ENCODE measurements at regions not wholly inside any gene's neighbourhood (a gene's known extent, or its start where the extent isn't known, plus 50 kb on each side); places are given as distances from the start of the nearest gene placed in this dataset.

- Histone ChIP-seq H3K4me1 (ENCODE audit: insufficient read depth, low read length) (no peaks in the 10 kb centered on the region), H3K56ac (ENCODE audit: insufficient read length, low read depth, low read length) (no peak overlapping the region), H2AK5ac (ENCODE audit: insufficient read length, low read length) (no peak overlapping the region), H3K27ac (ENCODE audit: insufficient read length, low read depth, low read length) (no peak overlapping the region), H4K20me1 (ENCODE audit: control insufficient read depth, insufficient read depth, insufficient read length) (no peaks in the 10 kb centered on the region), H4K91ac (ENCODE audit: insufficient read length, low read depth, low read length) (no peak overlapping the region), H2BK120ac (ENCODE audit: low read depth, low read length, poor library complexity, severe bottlenecking) (no peak overlapping the region), H3K4ac (ENCODE audit: low read depth, low read length) (no peak overlapping the region), H3K4me2 (ENCODE audit: insufficient read depth, insufficient read length, low read length) (no peak overlapping the region), H2BK20ac (ENCODE audit: low read depth, low read length, poor library complexity, severe bottlenecking) (no peak overlapping the region), H4K8ac (replicated peaks; ENCODE audit: insufficient read length, low read depth, low read length) (no peak overlapping the region), H3K23me2 (ENCODE audit: insufficient read length, low read depth, low read length, poor library complexity, severe bottlenecking) (no peaks in the 10 kb centered on the region), H3K27me3 (ENCODE audit: insufficient read depth, low read length) (no peaks in the 10 kb centered on the region), H3K79me2 (ENCODE audit: insufficient read depth, low read length) (no peaks in the 10 kb centered on the region), H2BK15ac (ENCODE audit: low read depth, low read length) (no peak overlapping the region), H2AFZ (ENCODE audit: low read length) (no peak overlapping the region), H3K18ac (ENCODE audit: insufficient read length, low read depth, low read length) (no peak overlapping the region), H2BK5ac (ENCODE audit: insufficient read length, low read length) (no peak overlapping the region), H2BK12ac (ENCODE audit: insufficient read length, low read depth, low read length) (no peak overlapping the region), H3T11ph (ENCODE audit: low read length) (no peak overlapping the region), H4K5ac (ENCODE audit: insufficient read length, low read depth, low read length) (no peak overlapping the region), H3K9ac (ENCODE audit: extremely low read depth, insufficient read length, low read length) (no peak overlapping the region), H3K23ac (ENCODE audit: insufficient read length, low read depth, low read length) (no peak overlapping the region), H3K9me3 (ENCODE audit: control insufficient read depth, low read depth, low read length) (no peaks in the 10 kb centered on the region), H3K14ac (ENCODE audit: insufficient read depth, low read length) (no peak overlapping the region), H3K79me1 (ENCODE audit: insufficient read depth, low read depth, low read length, poor library complexity, severe bottlenecking) (no peaks in the 10 kb centered on the region)
- no CpG with 5 or more reads among the region's 3 CpGs for WGBS (ENCODE audit: extremely low coverage, insufficient read length, low lambda C conversion rate)
- TF ChIP-seq CTCF (conservative IDR thresholded peaks at IDR 0.05), result no peak
- DNase-seq, result no peak
- Mint-ChIP-seq H3K4me1 (no peaks in the 10 kb centered on the region), H3K9me3 (no peaks in the 10 kb centered on the region), H3K36me3 (ENCODE audit: insufficient read depth in 1 of 3, low read depth in 3 of 3) (no peaks in the 10 kb centered on the region), H3K27ac (no peak overlapping the region), H3K27me3 (ENCODE audit: low read depth) (no peaks in the 10 kb centered on the region), H3K4me3 (no peak overlapping the region)
Measured at GRCh38 chr9:27817747-27818146, 244.5 kb upstream of the C9orf72 start.

Measured in H9 (cell line).